ENCODE measurements at regions not wholly inside any gene's neighbourhood (a gene's known extent, or its start where the extent isn't known, plus 50 kb on each side); places are given as distances from the start of the nearest gene placed in this dataset.

GRCh38 chr10:63071145-63071544, 62.0 kb upstream of the NRBF2 start:
- Histone ChIP-seq H2AFZ (ENCODE audit: low read length) (no peak overlapping the region), H3K9ac (ENCODE audit: insufficient read depth, low read depth, low read length) (no peak overlapping the region), H3K27ac (ENCODE audit: extremely low read length, insufficient read depth, low read length) (no peak overlapping the region), H3K4me3 (replicated peaks in 1 of 3; ENCODE audit: insufficient read depth in 1 of 3, low read depth in 2 of 3, low read length in 3 of 3) (no peak overlapping the region), H3K36me3 (replicated peaks in 1 of 2; ENCODE audit: control insufficient read depth in 1 of 2, insufficient read depth in 2 of 2, low read length in 2 of 2) (no peaks in the 10 kb centered on the region), H4K20me1 (ENCODE audit: insufficient read depth, low read length) (no peaks in the 10 kb centered on the region), H3K4me1 (ENCODE audit: insufficient read depth, low read length) (no peaks in the 10 kb centered on the region), H3K79me2 (ENCODE audit: insufficient read depth, low read length) (no peaks in the 10 kb centered on the region), H3K9me3 (ENCODE audit: low read length) (no peaks in the 10 kb centered on the region), H3K4me2 (ENCODE audit: low read depth, low read length) (no peak overlapping the region), H3K27me3 (ENCODE audit: control insufficient read depth in 1 of 2, insufficient read depth in 2 of 2, low read length in 2 of 2) (peaks cover 3 to 35% of the 10 kb centered on the region in 2 experiments)
- FAIRE-seq (no peak), DNase-seq (ENCODE audit: low spot score) (no peak), ATAC-seq (no peak)
- in situ Hi-C loops (cut with HindIII; ENCODE audit: extremely low pct_ligation_motif_present, low pct_unique_long_range_greater_than_20kb) (no loop called here), intact Hi-C loops (cut with micrococcal nuclease; ENCODE audit: unreplicated experiment) (no loop called here)
- CTCF ChIA-PET (ENCODE audit: low intra/inter-chr PET ratio, low total read pairs) = no interaction called here
- no TSS peak for BruUV-seq (replicated peaks)
- 20% methylated on average over 11 of the region's 11 CpGs for WGBS (ENCODE audit: low lambda C conversion rate)
- no peak for TF ChIP-seq GABPB1 (CRISPR knock-in tag; IDR thresholded peaks at IDR 0.05)
- TF ChIP-seq ZNF646 (CRISPR knock-in tag; IDR thresholded peaks at IDR 0.05) = no peak
- no peak for TF ChIP-seq ZNF547 (CRISPR knock-in tag; IDR thresholded peaks at IDR 0.05)
- TF ChIP-seq ATF1 (CRISPR knock-in tag; IDR thresholded peaks at IDR 0.05) = no peak
- TF ChIP-seq MEIS2 (CRISPR knock-in tag; IDR thresholded peaks at IDR 0.05) = no peak
- TF ChIP-seq SMC3 (IDR thresholded peaks at IDR 0.05; ENCODE audit: low read length) = no peak
- TF ChIP-seq HIC2 (CRISPR knock-in tag; IDR thresholded peaks at IDR 0.05; ENCODE audit: low read depth) = no peak
- no peak for TF ChIP-seq DBP (CRISPR knock-in tag; IDR thresholded peaks at IDR 0.05; ENCODE audit: not compliant biosample characterization)
- TF ChIP-seq TCF12 (IDR thresholded peaks at IDR 0.05) = no peak
- TF ChIP-seq TCF12 (CRISPR knock-in tag; IDR thresholded peaks at IDR 0.05) = no peak
- TF ChIP-seq THRA (CRISPR knock-in tag; IDR thresholded peaks at IDR 0.05; ENCODE audit: borderline replicate concordance) = no peak
- TF ChIP-seq ZNF446 (CRISPR knock-in tag; IDR thresholded peaks at IDR 0.05) = no peak
- no peak for TF ChIP-seq SP140L (CRISPR knock-in tag; IDR thresholded peaks at IDR 0.05; ENCODE audit: borderline replicate concordance)
- POLR2A ChIA-PET = no interaction called here
